Stimulated activated CD8-positive, alpha-beta memory T cell treated with anti-CD3 and anti-CD28 coated beads, Interleukin-15, amount 100 ng/mL, for 1 hour (primary cell): ENCODE measurements at regions not wholly inside any gene's neighbourhood (a gene's known extent, or its start where the extent isn't known, plus 50 kb on each side); places are given as distances from the start of the nearest gene placed in this dataset.
"Not testable (repeated sequence)": the region's sequence is repeated elsewhere in the genome, so short reads cannot be mapped to it uniquely, and the experiment has no call there.

Experiments
- DNase-seq: peaks from one replicate; pipeline ENCODE4 v3.0.0-alpha.2; 2020; ENCODE audit warnings: low read depth

GRCh38 chr2:180829836-180830235, 150.6 kb upstream of the UBE2E3 start:
- no peak for DNase-seq

DNA sequence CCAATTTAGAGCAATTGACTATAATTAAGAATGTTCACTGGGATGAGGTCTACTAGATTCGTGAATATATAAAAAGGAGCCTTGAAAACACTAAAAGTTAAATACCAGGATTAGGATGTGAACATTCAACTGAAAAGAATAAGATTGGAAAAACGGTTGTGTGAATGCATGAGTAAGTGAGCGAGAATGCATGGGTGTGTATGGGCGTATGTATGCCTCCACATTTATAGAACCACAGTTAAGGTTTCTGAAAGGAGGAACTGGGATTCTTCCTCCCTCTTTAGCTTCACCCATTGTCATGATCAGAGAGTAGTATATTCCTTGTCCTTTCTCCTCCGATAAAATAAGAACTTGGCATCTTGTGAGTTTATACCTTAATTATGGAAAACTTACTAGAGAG, 151.1 kb upstream of the UBE2E3 start:
- DNase-seq = no peak

DNA sequence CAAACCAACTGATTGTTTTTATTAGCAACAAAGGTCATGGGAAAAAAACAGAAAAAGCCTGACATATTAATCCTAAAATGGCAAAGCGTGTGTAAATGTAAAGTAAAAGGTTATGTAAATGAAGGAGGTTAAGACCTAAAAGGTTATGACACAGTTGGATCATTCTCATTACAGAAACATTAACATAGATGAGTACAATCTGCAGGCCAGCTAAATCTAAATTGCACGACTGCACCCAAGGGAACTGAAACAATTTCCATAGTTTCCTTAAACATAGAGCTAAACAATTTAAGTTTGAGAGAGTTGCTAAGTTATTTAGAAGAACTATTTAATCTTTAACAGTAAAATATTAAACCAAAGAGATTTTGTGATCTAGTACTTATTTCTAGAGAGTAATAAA, 151.6 kb upstream of the UBE2E3 start:
- no peak for DNase-seq

DNA sequence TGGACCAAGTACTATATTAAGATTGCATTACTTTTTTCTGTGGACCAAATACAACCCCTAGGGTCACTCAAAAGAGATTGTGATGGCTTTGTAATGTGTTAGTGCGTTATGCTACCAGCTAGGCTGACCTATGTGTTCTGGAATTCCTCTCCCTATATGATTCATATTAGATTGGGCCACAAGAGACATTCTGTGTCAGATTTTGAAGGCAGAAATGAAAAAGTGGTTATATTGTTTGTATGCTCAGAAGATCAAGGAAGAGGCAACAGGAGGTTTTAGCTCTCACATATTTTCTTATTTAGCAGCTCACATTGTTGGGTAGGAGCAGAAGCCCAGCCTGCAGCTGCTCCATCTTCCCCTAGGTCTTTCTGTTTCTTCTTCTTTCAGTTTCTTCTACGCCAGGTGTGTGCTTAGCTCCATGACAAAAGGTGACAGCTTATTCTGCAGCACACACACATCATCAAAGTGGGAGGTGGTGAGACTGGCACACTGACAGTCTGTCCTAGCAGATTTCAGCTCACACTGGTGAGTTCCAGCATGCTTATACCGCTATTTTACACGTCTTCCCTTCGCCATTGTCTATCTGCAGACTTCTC, 156.8 kb upstream of the UBE2E3 start:
- DNase-seq = no peak

DNA sequence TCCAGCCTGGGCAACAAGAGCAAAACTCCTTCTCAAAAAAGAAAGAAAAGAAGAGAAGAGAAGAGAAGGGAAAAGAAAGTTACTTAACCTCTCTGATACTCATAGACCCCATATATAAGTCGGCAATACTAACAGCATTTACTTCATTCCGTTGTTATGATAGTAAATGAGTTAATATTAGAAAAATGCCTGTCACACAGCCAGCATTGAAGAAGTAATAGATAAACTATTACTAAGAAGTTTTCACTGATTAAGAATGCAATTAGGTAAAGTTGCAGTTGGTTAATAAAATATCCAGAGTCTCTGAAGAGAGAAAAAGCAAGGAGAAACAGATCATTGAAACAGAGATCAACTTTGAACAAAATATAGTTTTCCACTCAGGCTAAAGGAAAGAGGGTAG, 161.3 kb upstream of the UBE2E3 start:
- no peak for DNase-seq

- not testable (repeated sequence) for DNase-seq
Measured at GRCh38 chr2:180818700-180819099, 161.7 kb upstream of the UBE2E3 start.

- DNase-seq = no peak
Measured at GRCh38 chr2:180799141-180799540, 181.3 kb upstream of the UBE2E3 start.

GRCh38 chr2:180790891-180791290, 189.5 kb upstream of the UBE2E3 start:
- no peak for DNase-seq

GRCh38 chr2:180787330-180787729, 193.1 kb upstream of the UBE2E3 start:
- DNase-seq = no peak

GRCh38 chr2:180781276-180781675, 199.1 kb upstream of the UBE2E3 start:
- no peak for DNase-seq

GRCh38 chr2:180778291-180778690, 202.1 kb upstream of the UBE2E3 start:
- DNase-seq = no peak

DNA sequence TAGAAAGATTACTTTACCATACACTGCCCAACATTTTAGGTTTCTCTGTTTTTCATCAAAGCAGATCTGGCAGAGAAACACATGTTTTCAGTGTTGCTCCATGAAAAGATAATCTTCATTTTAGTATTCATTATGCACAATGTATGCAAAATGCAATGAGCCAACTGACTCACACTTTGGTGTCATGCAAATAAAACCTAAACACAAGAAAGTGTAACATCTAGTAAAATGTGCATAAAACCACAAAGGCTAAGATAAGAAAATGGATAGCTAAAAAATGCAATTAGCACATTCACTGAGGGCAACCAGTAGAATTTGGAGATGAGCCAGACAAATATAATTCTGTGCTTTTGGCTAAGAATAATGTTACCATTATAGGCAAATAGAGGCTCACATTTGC, 203.5 kb upstream of the UBE2E3 start:
- no peak for DNase-seq

- no peak for DNase-seq
Measured at GRCh38 chr2:180775711-180776110, 204.7 kb upstream of the UBE2E3 start.

DNA sequence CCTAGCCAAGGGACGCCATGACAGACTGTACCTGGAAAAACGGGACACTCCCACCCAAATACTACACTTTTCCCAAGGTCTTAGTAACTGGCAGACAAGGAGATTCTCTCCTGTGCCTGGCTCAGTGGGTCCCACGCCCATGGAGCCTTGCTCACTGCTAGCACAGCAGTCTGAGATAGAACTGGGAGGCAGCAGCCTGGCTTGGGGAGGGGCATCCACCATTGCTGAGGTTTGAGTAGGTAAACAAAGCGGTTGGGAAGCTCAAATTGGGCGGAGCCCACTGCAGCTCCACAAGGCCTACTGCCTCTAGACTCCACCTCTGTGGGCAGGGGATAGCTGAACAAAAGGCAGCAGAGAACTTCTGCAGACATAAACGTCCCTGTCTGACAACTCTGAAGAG, 215.1 kb upstream of the UBE2E3 start:
- not testable (repeated sequence) for DNase-seq

DNA sequence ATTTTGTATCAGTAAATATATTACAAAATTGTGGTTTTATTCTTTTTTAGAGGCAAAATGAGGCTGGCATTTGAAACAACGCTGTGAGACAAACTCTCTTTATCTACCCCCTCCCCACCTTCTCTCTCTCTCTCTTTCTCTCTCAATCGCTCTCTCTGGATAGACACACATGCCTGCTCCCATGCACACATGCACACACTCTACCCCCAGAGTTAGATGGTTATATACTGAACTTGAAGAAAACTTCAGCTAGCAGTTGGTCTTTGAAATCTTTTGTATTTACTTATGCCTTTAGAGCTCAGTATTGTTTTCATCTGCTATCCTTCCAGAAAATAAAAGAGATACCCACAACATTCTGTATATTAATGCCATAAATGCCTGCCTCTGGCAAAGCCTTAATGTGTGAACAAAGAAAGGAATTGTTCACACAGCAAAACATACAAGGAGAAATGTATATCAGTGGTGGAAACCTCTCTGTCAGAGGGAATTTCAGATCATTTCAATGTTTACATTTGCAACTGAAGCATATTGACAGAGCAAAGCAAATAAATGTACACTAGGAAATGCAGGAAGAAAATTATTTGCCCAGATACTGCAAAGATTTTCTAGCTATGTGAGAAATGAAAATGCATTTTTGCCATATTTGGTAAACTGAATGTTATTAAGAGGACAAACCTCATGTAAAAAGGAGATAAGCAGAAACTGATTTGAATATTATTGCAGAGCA, 217.0 kb upstream of the UBE2E3 start:
- no peak for DNase-seq

GRCh38 chr2:180761224-180761623, 219.2 kb upstream of the UBE2E3 start:
- DNase-seq = no peak

DNA sequence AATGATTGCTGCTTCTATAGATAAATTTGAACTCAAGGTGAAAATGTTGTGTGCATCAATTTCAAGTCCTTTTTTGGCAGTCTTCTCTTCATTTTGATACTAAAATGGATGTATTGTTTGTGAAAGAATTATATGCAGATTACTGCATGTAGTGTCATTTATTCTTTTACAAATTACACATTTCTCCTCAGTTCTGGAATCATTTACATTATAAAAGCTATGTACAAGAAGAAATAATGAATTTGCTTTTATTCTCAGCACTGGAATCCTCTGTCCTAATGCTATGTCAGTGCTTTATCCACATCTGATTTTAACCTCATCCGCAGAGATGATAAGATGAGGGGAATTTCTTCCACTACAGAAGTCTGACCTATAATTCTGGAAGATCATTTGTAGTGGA, 220.8 kb upstream of the UBE2E3 start:
- no peak for DNase-seq

- no peak for DNase-seq
Measured at GRCh38 chr2:180753809-180754761, 226.3 kb upstream of the UBE2E3 start.

GRCh38 chr2:180751306-180751920, 229.0 kb upstream of the UBE2E3 start:
- DNase-seq = no peak

- DNase-seq = no peak
Measured at GRCh38 chr2:180747728-180748127, 232.7 kb upstream of the UBE2E3 start.

DNA sequence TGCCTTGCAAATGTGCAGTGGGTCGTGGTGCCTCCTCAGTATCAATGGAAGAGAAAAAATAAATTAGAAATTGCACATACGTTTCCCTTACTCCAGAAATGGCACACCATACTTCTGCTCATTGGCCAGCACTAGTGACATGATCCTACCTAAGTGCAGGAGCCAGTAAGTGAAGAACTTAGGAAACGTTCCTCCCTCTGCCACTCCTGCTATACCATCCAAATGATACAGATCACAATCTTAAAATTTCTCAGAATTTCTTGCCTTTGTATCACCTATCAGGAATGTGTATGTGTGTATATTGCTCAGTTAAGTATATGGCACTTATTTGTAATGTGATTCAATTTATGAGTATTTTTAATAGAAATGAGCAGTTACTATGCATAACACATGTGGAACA, 237.0 kb upstream of the UBE2E3 start:
- DNase-seq = no peak

GRCh38 chr2:180742801-180743200, 237.6 kb upstream of the UBE2E3 start:
- no peak for DNase-seq
